K562 (cell line): ENCODE measurements at regions not wholly inside any gene's neighbourhood (a gene's known extent, or its start where the extent isn't known, plus 50 kb on each side); places are given as distances from the start of the nearest gene placed in this dataset.

Source experiments
- ATAC-seq: fragments of 200-7000 bp; cut with Tn5 transposase; 3 replicates; pipeline ENCODE4 v1.9.1; 2020; ENCODE audit warnings: moderate library complexity
- BruUV-seq: library from RNA; stranded (reverse); fragments of 400-500 nt; replicated peaks from 2 replicates; lab custom pipeline; 2021; lab: Mats Ljungman, UMichigan
- CTCF ChIA-PET: fragments of 300-600 bp; formaldehyde crosslinking; extraction: SDS; loops from one replicate; lab custom pipeline; 2021; ENCODE audit warnings: low intra/inter-chr PET ratio; lab: Yijun Ruan, JAX
- POLR2A ChIA-PET: fragments of 300-600, 350-650 bp; sonication (Branson Sonifier 250); formaldehyde crosslinking; extraction: SDS; loops from one replicate; lab custom pipeline; 2021; ENCODE audit warnings: antibody characterized with exemption, inconsistent platforms; lab: Yijun Ruan, JAX
- DNase-seq, 4 experiments: peaks; one replicate each; pipeline versions ENCODE4 v3.0.0 to v3.0.0-alpha.2; 2011 to 2018; ENCODE audit warnings: low spot score in 3 of 4, mixed read lengths in 3 of 4; ENCODE audit errors: extremely low read depth in 1 of 4
- FAIRE-seq: peaks from 2 replicates; lab custom pipeline; 2011; peaks lifted over from hg19 to GRCh38; lab: Jason Lieb, UNC
- H2AFZ ChIP-seq: 2 replicates; pipeline ENCODE4 v1.6.0; 2011; ENCODE audit warnings: low read depth, low read length, control low read depth, inconsistent platforms
- H3K27ac ChIP-seq: fragments of 200-600 bp; 3 replicates; pipeline ENCODE4 v1.8.0; 2011; ENCODE audit warnings: low read depth, mild to moderate bottlenecking, control low read depth, inconsistent platforms, low read length, moderate library complexity, mixed read lengths; ENCODE audit errors: extremely low read depth
- H3K27me3 ChIP-seq, 2 experiments: fragments of 300-600 bp in 1 of 2; 2 replicates in 1 of 2; 3 replicates in 1 of 2; pipeline versions ENCODE4 v1.6.0 to v1.8.0; 2011; ENCODE audit warnings: inconsistent platforms in 2 of 2, low read length in 2 of 2, mild to moderate bottlenecking in 1 of 2, mixed read lengths in 1 of 2, moderate library complexity in 1 of 2; ENCODE audit not compliant: control insufficient read depth in 2 of 2, insufficient read depth in 2 of 2
- H3K36me3 ChIP-seq: fragments of 300-600 bp; 3 replicates; pipeline ENCODE4 v1.8.0; 2011; ENCODE audit warnings: mild to moderate bottlenecking, low read length, inconsistent platforms; ENCODE audit not compliant: control insufficient read depth, insufficient read depth
- H3K4me1 ChIP-seq, 2 experiments: fragments of 200-600 bp in 1 of 2; replicated peaks in 1 of 2; 2 replicates in 1 of 2; 3 replicates in 1 of 2; pipeline versions ENCODE4 v1.5.1 to v1.8.0; 2011; ENCODE audit warnings: inconsistent platforms in 2 of 2, low read length in 2 of 2, mild to moderate bottlenecking in 1 of 2, mixed read lengths in 1 of 2, moderate library complexity in 1 of 2; ENCODE audit not compliant: control insufficient read depth in 2 of 2, insufficient read depth in 2 of 2
- H3K4me2 ChIP-seq: 2 replicates; pipeline ENCODE4 v1.6.1; 2011; ENCODE audit warnings: low read length, control low read depth, inconsistent platforms, mixed read lengths; ENCODE audit not compliant: insufficient read depth
- H3K4me3 ChIP-seq: fragments of 200-600 bp; sonication (generic), shearing (Covaris generic); 2 replicates; pipeline ENCODE4 v1.5.1; 2016; ENCODE audit warnings: control low read depth, inconsistent platforms
- H3K79me2 ChIP-seq: fragments of 200-600 bp; 3 replicates; pipeline ENCODE4 v1.8.0; 2011; ENCODE audit warnings: low read length, inconsistent platforms; ENCODE audit not compliant: control insufficient read depth, insufficient read depth
- H3K9ac ChIP-seq, 2 experiments: 2 replicates each; pipeline versions ENCODE4 v1.6.0 to v1.6.1; 2011; ENCODE audit warnings: low read depth in 2 of 2, low read length in 2 of 2, control low read depth in 1 of 2, inconsistent platforms in 1 of 2, mild to moderate bottlenecking in 1 of 2, mixed read lengths in 1 of 2; ENCODE audit not compliant: insufficient read depth in 1 of 2
- H3K9me1 ChIP-seq: one replicate; pipeline ENCODE4 v1.6.0; 2011; ENCODE audit warnings: inconsistent platforms, mild to moderate bottlenecking, low read length, moderate library complexity; ENCODE audit not compliant: control insufficient read depth, insufficient read depth
- H3K9me3 ChIP-seq: replicated peaks from 2 replicates; pipeline ENCODE4 v1.5.1; 2011; ENCODE audit warnings: low read depth, low read length, inconsistent platforms; ENCODE audit not compliant: control insufficient read depth, insufficient read depth
- H4K20me1 ChIP-seq: replicated peaks from 2 replicates; pipeline ENCODE4 v1.6.1; 2011; ENCODE audit warnings: low read length, inconsistent platforms, mixed read lengths; ENCODE audit not compliant: control insufficient read depth, insufficient read depth
- CHD7 ChIP-seq: fragments of 200-600 bp; sonication (generic); IDR thresholded peaks from one replicate; pipeline ENCODE4 v1.6.1; 2012; ENCODE audit warnings: mild to moderate bottlenecking, low read depth, low read length, inconsistent platforms
- HDAC2 ChIP-seq: fragments of 450-650 bp; IDR thresholded peaks from 2 replicates; pipeline ENCODE4 v1.6.1; 2016; ENCODE audit warnings: mild to moderate bottlenecking
- MEF2A ChIP-seq: IDR thresholded peaks from 2 replicates; pipeline ENCODE4 v1.6.1; 2011; ENCODE audit warnings: low read depth, mild to moderate bottlenecking, low read length, moderate library complexity; ENCODE audit not compliant: control insufficient read depth
- RAD51 ChIP-seq: fragments of 450-650 bp; IDR thresholded peaks from 2 replicates; pipeline ENCODE4 v1.7.1; 2016; ENCODE audit warnings: low read depth, mild to moderate bottlenecking, borderline replicate concordance
- SAFB2 ChIP-seq: fragments of 200-400 bp; formaldehyde crosslinking; IDR thresholded peaks from 2 replicates; pipeline ENCODE4 v1.6.1; 2018; ENCODE audit warnings: borderline replicate concordance, low read length, low read depth, moderate library complexity; ENCODE audit not compliant: severe bottlenecking
- SMAD3 ChIP-seq: fragments of 450-650 bp; formaldehyde crosslinking; conservative IDR thresholded peaks from 2 replicates; pipeline ENCODE4 v1.4.0; 2020; ENCODE audit warnings: mild to moderate bottlenecking
- ZC3H8 ChIP-seq: fragments of 450-650 bp; IDR thresholded peaks from 2 replicates; pipeline ENCODE4 v1.6.1; 2017
- ZNF75A ChIP-seq: fragments of 450-650 bp; formaldehyde crosslinking; IDR thresholded peaks from 2 replicates; pipeline ENCODE4 v1.4.0; 2020; ENCODE audit warnings: mild to moderate bottlenecking
- ZNF76 ChIP-seq: fragments of 250-450 bp; sonication (Bioruptor Pico); IDR thresholded peaks from 2 replicates; pipeline ENCODE4 v1.4.0; 2020; ENCODE audit warnings: mild to moderate bottlenecking, moderate library complexity, borderline replicate concordance
- WGBS: fragments of 100-300 bp; shearing (Covaris generic); methylation state at CpG from one replicate; pipeline ENCODE4 v1.1.6; 2016; ENCODE audit warnings: low coverage, mixed read lengths; ENCODE audit not compliant: insufficient coverage; ENCODE audit errors: missing lambda C conversion rate; 5-methylcytosine and 5-hydroxymethylcytosine counted together
- in situ Hi-C: fragments of 300-500 bp; cut with MboI; formaldehyde crosslinking; loops from 4 replicates; pipeline ENCODE4 v1.15.0; 2018; ENCODE audit warnings: inconsistent platforms, mixed read lengths
- intact Hi-C: fragments of 100-400 bp; cut with micrococcal nuclease; formaldehyde crosslinking; loops from 2 replicates; pipeline ENCODE4 v1.14.2; 2022

GRCh38 chr2:194927489-194927888, 729.5 kb upstream of the SLC39A10 start:
- no peak for FAIRE-seq
- Histone ChIP-seq H3K4me1 (no peaks in the 10 kb centered on the region), H3K9ac (no peak overlapping the region), H3K36me3 (no peaks in the 10 kb centered on the region), H3K27me3 (no peaks in the 10 kb centered on the region), H4K20me1 (no peaks in the 10 kb centered on the region), H3K79me2 (no peaks in the 10 kb centered on the region), H3K4me3 (no peak overlapping the region), H3K4me2 (no peak overlapping the region), H3K27ac (no peak overlapping the region), H3K9me3 (no peaks in the 10 kb centered on the region), H3K9me1 (no peaks in the 10 kb centered on the region)
- 7% methylated on average over 5 of the region's 7 CpGs for WGBS
- POLR2A ChIA-PET: no interaction called here
- no peak for DNase-seq
- CTCF ChIA-PET: no interaction called here
- TF ChIP-seq HDAC2 (no peak), CHD7 (no peak), RAD51 (no peak), ZNF76 (CRISPR knock-in tag) (no peak), MEF2A (no peak), ZC3H8 (no peak), ZNF75A (CRISPR knock-in tag) (no peak), SMAD3 (CRISPR knock-in tag) (no peak), SAFB2 (no peak)
- TF ChIP-seq, all 486 proteins: peak for 0
- BruUV-seq: no TSS peak
- in situ Hi-C loops: no loop called here
- intact Hi-C loops: no loop called here
- H2AFZ ChIP-seq: peak overlapping the region; percentile 51; the same call in 1 of the 2 replicates
- ATAC-seq: no peak
